ENCODE measurements at regions not wholly inside any gene's neighbourhood (a gene's known extent, or its start where the extent isn't known, plus 50 kb on each side); places are given as distances from the start of the nearest gene placed in this dataset.
"Not testable (repeated sequence)": the region's sequence is repeated elsewhere in the genome, so short reads cannot be mapped to it uniquely, and the experiment has no call there.

- no peak for DNase-seq (ENCODE audit: low read depth in 2 of 2)
Observed at GRCh38 chr13:79187917-79188690, 218.0 kb downstream of the RBM26 start.

DNA sequence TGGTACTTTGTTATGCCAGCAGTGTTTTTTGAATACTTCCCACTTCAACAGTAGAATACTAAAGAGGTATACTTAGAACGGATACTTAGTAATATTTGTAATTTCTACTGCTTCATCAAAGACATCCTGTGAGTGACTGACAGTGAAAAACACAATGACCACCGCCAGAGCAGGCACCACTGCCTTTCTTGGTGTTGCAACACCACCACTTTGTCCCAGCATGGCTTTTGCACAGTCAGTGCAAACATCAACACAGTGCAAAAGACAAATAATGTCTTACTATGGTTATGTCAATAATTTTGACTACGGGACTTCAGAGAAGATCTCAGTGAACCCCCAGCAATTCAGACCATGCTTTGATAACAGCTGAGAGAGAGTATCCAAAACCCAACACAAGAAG lies 220.5 kb downstream of the RBM26 start:
- DNase-seq (ENCODE audit: low read depth in 2 of 2): no peak

DNA sequence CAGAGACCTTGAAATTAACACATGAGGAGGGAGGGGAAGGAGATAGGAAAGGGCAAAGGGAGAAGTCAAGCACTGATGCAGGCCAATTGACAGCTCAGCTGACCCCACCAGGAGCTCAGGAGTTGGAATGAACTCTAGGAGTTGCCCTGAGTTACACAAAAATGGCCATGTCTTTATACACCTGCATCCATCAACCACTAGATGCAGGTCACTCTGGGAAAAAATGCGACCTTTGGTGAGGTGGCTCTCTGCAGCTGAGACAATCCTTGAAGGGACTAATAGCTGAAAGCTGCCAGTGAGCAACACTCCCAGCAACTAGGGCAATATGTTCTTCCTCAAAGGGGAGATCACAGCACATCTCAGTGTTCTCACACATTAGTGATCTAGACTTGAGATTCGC lies 222.8 kb downstream of the RBM26 start:
- DNase-seq (ENCODE audit: low read depth in 2 of 2): no peak

DNA sequence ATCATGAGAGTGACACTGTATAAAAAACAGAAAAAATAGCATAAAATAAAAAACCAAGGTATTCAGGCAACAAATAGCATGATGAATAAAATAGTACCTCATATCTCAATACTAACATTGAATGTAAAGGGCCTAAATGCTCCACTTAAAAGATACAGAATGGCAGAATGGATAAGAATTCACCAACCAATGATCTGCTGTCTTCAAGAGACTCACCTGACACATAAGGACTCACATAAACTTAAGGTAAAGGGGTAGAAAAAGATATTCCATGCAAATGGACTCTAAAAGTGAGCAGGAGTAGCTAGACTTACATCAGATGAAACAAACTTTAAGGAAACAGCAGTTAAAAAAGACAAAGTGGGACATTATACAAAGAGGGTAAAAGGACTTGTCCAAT lies 232.4 kb downstream of the RBM26 start:
- DNase-seq (ENCODE audit: low read depth in 2 of 2): not testable (repeated sequence)

DNA sequence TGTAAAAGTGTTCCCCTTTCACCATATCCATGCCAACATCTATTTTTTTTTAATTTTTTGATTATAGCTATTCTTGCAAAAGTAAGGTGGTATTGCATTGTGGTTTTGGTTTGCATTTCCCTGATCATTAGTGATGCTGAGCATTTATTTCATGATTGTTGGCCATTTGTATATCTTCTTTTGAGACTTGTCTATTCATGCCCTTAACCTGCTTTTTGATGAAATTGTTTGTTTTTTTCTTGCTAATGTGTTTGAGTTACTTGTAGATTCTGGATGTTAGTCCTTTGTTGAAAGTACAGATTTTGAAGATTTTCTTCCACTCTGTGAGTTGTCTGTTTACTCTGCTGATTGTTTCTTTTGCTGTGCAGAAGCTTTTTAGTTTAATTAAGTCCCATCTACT lies 233.1 kb downstream of the RBM26 start:
- DNase-seq (ENCODE audit: low read depth in 2 of 2): not testable (repeated sequence)

DNA sequence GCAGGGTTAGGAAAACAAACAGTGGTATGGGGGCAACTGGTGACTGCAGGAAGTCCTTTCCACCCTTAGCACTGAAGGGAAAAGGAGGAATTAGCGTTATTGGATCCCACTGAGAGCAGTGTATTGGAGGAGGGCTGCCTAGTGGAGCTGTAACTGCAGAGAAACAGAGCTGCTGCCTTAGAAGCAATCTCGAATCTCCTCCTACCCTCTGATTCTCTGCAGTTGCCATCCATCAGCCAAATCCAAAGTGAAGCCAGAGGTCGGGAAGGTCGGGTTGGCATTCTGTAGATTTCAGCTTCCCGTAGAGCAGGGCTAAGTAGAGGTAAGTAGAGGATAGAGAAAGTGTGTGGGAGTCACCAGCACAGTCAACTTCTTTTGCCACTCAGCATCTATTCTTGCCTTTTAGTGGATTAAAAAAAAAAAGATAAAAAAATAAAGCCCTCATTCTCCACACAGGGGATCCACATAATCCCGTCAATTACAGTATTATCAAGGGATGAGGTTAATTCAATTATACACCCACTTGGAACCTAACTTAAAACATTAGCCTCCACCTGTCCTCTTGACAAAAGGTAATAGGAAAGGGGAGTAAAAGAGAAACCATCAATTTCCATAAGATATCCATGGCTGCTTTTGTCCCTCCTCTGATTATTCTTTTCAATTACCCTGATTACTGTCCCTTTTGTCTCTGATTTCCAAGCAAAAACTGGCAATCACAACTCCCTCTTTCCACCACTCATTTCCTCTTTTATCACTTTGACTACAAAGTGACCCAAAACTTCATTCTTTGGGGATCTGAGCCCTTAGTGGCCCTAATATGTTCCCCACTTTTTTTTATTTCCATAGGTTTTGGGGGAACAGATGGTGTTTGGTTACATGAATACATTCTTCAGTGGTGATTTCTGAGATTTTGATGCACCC lies 234.7 kb downstream of the RBM26 start:
- DNase-seq (ENCODE audit: low read depth in 2 of 2): no peak

DNA sequence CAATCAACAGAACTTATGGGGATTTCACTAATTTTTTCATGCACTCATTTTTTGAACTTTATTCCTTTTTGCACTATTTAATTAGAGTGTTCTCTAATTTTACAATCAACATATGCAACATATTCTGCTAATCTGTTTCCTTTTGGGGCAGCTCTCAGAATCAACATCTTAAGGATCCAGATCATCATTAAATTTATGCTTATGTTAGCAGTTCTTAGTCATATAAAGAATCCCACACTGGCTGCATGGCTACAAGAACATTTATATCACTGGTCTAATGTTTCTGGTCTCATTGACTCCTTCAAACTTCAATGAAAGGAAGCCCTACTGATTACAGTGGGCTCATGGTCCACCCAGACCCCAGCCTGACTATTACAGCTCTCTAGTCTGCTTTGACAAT lies 245.2 kb downstream of the RBM26 start:
- no peak for DNase-seq (ENCODE audit: low read depth in 2 of 2)

DNA sequence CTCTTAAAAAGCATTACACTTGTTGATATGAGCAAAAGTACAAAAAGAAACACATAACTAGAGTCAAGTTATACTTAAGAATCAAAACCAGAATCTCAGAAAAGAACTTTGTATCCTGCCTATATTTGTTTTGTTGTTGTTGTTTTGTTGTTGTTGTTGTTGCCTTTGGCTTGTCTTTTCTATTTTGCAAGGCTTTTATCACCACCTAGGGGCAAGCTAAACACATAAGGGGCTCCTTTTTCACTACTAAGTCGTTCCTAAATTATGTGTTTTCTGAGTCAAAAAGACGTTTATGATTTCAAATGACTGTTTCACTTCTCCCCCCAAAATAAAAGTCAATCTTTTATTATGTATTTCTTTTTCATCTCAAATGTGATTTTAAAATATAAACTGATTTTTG lies 250.2 kb downstream of the RBM26 start:
- DNase-seq (ENCODE audit: low read depth in 2 of 2): no peak

GRCh38 chr13:79149210-79149609 lies 256.8 kb downstream of the RBM26 start:
- DNase-seq (ENCODE audit: low read depth in 2 of 2): no peak

GRCh38 chr13:79141082-79141481 lies 265.0 kb downstream of the RBM26 start:
- DNase-seq (ENCODE audit: low read depth in 2 of 2): no peak

GRCh38 chr13:79128158-79128557 lies 277.9 kb downstream of the RBM26 start:
- DNase-seq (ENCODE audit: low read depth in 2 of 2): no peak

GRCh38 chr13:79126706-79127105 lies 279.3 kb downstream of the RBM26 start:
- no peak for DNase-seq (ENCODE audit: low read depth in 2 of 2)

GRCh38 chr13:79124183-79124582 lies 281.9 kb downstream of the RBM26 start:
- no peak for DNase-seq (ENCODE audit: low read depth in 2 of 2)

- DNase-seq (ENCODE audit: low read depth in 2 of 2): no peak
Observed at GRCh38 chr13:79121286-79121685, 284.8 kb downstream of the RBM26 start.

GRCh38 chr13:79119578-79120107 lies 286.4 kb downstream of the RBM26 start:
- DNase-seq (ENCODE audit: low read depth in 2 of 2): no peak

DNA sequence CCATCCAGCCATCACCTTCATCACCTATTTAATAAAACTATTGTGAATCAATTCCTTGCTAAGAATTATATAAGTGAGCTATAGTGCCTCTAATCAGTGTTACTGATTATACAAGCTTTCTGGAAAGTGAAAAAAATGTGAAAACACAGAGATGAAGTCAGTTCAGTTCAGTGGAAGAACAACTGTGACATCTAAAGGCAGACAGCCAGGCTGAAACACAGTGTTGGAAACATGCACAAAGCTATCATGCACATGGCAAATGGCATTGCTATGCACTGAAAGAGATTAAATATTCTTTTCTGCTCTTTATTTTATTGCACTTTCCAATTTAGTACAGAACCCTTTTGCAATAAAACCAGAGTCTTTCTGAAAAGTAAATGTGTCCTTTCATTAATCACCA lies 294.0 kb downstream of the RBM26 start:
- DNase-seq (ENCODE audit: low read depth in 2 of 2): no peak

DNA sequence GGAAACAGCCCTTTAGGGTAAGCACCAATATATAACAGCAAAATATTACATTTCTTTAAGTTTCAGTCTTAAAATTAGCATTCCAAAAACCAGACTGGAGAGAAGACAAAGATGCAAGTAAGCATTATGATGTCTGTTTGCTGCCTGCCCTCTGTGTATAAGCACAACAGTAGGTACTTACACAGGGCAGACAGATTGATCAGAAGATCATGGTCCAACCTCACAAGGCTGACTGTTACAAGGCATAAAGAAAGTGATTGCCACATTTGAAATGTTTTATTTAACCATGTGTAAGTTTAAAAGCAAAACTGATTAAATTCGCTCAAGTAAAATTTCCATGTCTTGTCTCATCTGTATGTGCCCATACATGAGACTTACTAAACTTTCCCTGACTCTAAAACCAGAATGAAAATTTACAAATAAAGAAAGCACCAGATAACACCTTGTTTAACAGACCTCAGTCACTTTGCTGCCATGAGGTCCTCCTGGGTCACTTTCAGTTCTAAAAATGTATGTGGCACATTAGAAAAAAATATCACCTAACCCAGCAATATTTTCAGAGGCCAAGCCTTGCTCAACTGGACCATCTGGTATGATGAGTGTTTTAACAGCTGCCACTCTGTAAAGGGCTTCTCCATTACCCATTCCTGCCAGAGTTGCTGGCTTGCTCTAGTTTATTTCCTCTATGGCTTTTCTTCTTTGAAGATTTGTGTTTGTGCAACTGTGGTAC lies 297.0 kb downstream of the RBM26 start:
- no peak for DNase-seq (ENCODE audit: low read depth in 2 of 2)

DNA sequence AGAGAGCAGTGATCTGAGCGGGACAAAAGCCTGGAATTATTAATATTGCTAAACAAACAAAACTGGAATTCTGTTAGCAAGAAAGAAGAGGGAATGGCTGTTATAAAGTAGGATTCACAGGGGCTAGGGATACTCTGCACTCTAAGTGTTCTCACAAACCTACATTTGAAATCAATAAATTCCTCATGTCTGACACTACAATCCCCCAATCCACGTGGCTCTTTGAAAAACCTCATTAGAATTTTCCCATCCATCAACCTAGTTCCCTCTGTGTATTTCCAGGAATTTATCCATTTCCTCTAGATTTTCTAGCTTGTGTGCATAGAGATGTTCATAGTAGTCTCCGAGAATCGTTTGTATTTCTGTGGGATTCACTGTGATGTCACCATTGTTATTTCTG lies 307.5 kb downstream of the RBM26 start:
- DNase-seq (ENCODE audit: low read depth in 2 of 2): no peak

DNA sequence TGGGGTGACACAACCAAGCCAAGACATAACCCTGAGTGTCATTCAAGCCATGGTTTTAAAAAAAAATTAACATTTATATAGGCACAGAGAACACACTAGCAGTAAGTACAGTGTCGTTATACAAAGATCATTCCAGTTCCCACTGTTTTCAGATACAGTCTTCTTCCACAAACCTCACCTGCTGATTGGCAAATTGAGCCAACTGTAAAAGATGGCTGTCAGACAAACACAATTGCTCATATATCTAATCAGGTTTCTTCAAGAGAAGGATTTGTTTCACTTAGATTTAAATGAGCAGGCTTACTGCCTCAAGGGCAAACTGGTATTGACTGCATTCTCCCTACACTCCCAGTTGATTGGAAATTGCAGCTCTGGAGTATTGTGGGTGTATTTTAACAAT lies 308.9 kb downstream of the RBM26 start:
- no peak for DNase-seq (ENCODE audit: low read depth in 2 of 2)

DNA sequence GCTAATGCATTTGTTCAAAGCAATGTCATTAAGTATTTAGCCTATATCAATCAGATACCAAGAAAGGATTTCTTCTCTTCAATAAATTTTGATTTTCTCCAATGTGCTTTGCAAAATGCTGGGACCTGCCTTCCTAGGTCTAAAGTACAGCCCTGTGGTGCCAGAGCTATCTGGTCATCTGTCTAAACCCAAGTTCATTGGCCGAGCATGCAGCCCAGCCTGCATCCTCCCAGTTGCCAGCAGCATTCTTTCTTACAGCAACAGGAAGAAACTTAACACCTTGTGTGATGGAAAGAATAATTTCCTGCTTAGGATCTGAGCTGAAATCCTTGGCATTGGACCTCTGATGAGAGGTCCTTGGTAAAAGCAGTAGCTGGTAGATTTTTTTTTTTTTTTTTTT lies 310.0 kb downstream of the RBM26 start:
- DNase-seq (ENCODE audit: low read depth in 2 of 2): no peak

- no peak for DNase-seq (ENCODE audit: low read depth in 2 of 2)
Observed at GRCh38 chr13:79090552-79091124, 315.4 kb downstream of the RBM26 start.

Data from stimulated activated CD4-positive, alpha-beta T cell treated with anti-CD3 and anti-CD28 coated beads, Interleukin-1b, Interleukin-23, amount 100 ng/mL, for 4 hours (primary cell).